HCT116 (cell line): ENCODE measurements at regions not wholly inside any gene's neighbourhood (a gene's known extent, or its start where the extent isn't known, plus 50 kb on each side); places are given as distances from the start of the nearest gene placed in this dataset.

ENCODE experiments used
- ATAC-seq: fragments of 200-7000 bp; cut with Tn5 transposase; 2 replicates; pipeline ENCODE4 v1.9.1; 2020; ENCODE audit warnings: mild to moderate bottlenecking, moderate library complexity
- BruUV-seq: library from RNA; stranded (reverse); fragments of 400-500 nt; replicated peaks from 2 replicates; lab custom pipeline; 2021; lab: Mats Ljungman, UMichigan
- CTCF ChIA-PET: fragments of 300-600 bp; sonication (Branson Sonifier 250); formaldehyde crosslinking; loops from one replicate; lab custom pipeline; 2021; ENCODE audit warnings: antibody characterized with exemption; lab: Charles Lee
- POLR2A ChIA-PET: fragments of 300-600, 350-600 bp; sonication (Branson Sonifier 250); formaldehyde crosslinking; loops from one replicate; lab custom pipeline; 2021; ENCODE audit warnings: antibody characterized with exemption; lab: Charles Lee
- RAD21 ChIA-PET, 2 experiments: fragments of 300-600 bp; sonication (Branson Sonifier 250); formaldehyde crosslinking; loops; one replicate each; lab custom pipeline; 2023; ENCODE audit warnings: low total read pairs in 2 of 2; ENCODE audit not compliant: uncharacterized antibody in 2 of 2, unreplicated experiment in 2 of 2, low non-redundant PET in 1 of 2; lab: Charles Lee
- DNase-seq: peaks from one replicate; pipeline ENCODE4 v3.0.0-alpha.2; 2010; ENCODE audit warnings: low read depth, low spot score
- H2AFZ ChIP-seq: fragments of 200-600 bp; shearing (Covaris generic), sonication (generic); 2 replicates; pipeline ENCODE4 v1.6.1; 2017; ENCODE audit warnings: low read depth, mixed run types, mixed read lengths, antibody characterized with exemption, low read length; ENCODE audit not compliant: poor library complexity, severe bottlenecking
- H3K27ac ChIP-seq: 2 replicates; pipeline ENCODE4 v1.5.1; 2012; ENCODE audit warnings: low read depth, low read length
- H3K27me3 ChIP-seq: fragments of 200-600 bp; sonication (generic); 2 replicates; pipeline ENCODE4 v1.6.1; 2016; ENCODE audit warnings: mixed run types, low read length, mixed read lengths; ENCODE audit not compliant: insufficient read depth
- H3K36me3 ChIP-seq, 2 experiments: fragments of 200-500 bp in 1 of 2; fragments of 200-600 bp in 1 of 2; sonication (Bioruptor generic) in 1 of 2; sonication (generic) in 1 of 2; 2 replicates each; pipeline versions ENCODE4 v1.5.1 to v1.6.1; 2014 to 2016; ENCODE audit warnings: low read length in 2 of 2, inconsistent platforms in 1 of 2, mixed read lengths in 1 of 2, mixed run types in 1 of 2; ENCODE audit not compliant: insufficient read depth in 2 of 2, control insufficient read depth in 1 of 2
- H3K4me1 ChIP-seq, 2 experiments: fragments of 200-600 bp in 1 of 2; sonication (generic) in 1 of 2; 2 replicates each; pipeline versions ENCODE4 v1.5.1 to v1.6.1; 2012 to 2017; ENCODE audit warnings: low read length in 2 of 2, inconsistent platforms in 1 of 2, mild to moderate bottlenecking in 1 of 2, mixed read lengths in 1 of 2, mixed run types in 1 of 2, moderate library complexity in 1 of 2; ENCODE audit not compliant: insufficient read depth in 2 of 2, control insufficient read depth in 1 of 2
- H3K4me2 ChIP-seq: fragments of 200-600 bp; sonication (generic); 2 replicates; pipeline ENCODE4 v1.6.1; 2017; ENCODE audit warnings: mixed run types, low read length, mixed read lengths
- H3K4me3 ChIP-seq, 2 experiments: fragments of 200-600 bp in 1 of 2; sonication (generic) in 1 of 2; replicated peaks in 1 of 2; 2 replicates each; pipeline ENCODE4 v1.5.1; 2011 to 2016; ENCODE audit warnings: low read length in 2 of 2, control low read depth in 1 of 2, low read depth in 1 of 2, mild to moderate bottlenecking in 1 of 2, mixed read lengths in 1 of 2, mixed run types in 1 of 2
- H3K79me2 ChIP-seq: fragments of 200-600 bp; sonication (generic); 2 replicates; pipeline ENCODE4 v1.6.1; 2017; ENCODE audit warnings: mild to moderate bottlenecking, mixed run types, low read length, moderate library complexity, mixed read lengths; ENCODE audit not compliant: insufficient read depth
- H3K9ac ChIP-seq: fragments of 200-600 bp; sonication (generic); 2 replicates; pipeline ENCODE4 v1.6.1; 2016; ENCODE audit warnings: low read length, mixed read lengths
- H3K9me2 ChIP-seq: fragments of 200-600 bp; sonication (generic), shearing (Covaris generic); 2 replicates; pipeline ENCODE4 v1.6.1; 2017; ENCODE audit warnings: mixed run types, mild to moderate bottlenecking, moderate library complexity; ENCODE audit not compliant: insufficient read depth
- H3K9me3 ChIP-seq, 2 experiments: fragments of 200-500 bp in 1 of 2; fragments of 200-600 bp in 1 of 2; sonication (Bioruptor generic) in 1 of 2; sonication (generic) in 1 of 2; 2 replicates each; pipeline ENCODE4 v1.6.1; 2014 to 2017; ENCODE audit warnings: low read length in 2 of 2, mixed read lengths in 2 of 2, inconsistent platforms in 1 of 2, low read depth in 1 of 2, mild to moderate bottlenecking in 1 of 2, mixed run types in 1 of 2, moderate library complexity in 1 of 2; ENCODE audit not compliant: control insufficient read depth in 1 of 2, insufficient read depth in 1 of 2
- H4K20me1 ChIP-seq: fragments of 200-600 bp; sonication (generic), shearing (Covaris generic); 2 replicates; pipeline ENCODE4 v1.6.1; 2017; ENCODE audit warnings: mixed run types, mild to moderate bottlenecking, moderate library complexity; ENCODE audit not compliant: insufficient read depth
- ATF3 ChIP-seq: IDR thresholded peaks from 2 replicates; pipeline ENCODE4 v1.6.1; 2012
- CEBPB ChIP-seq: IDR thresholded peaks from 2 replicates; pipeline ENCODE4 v1.6.1; 2012; ENCODE audit warnings: low read depth
- EGR1 ChIP-seq: IDR thresholded peaks from 2 replicates; pipeline ENCODE4 v1.6.1; 2012; ENCODE audit warnings: low read depth
- ELF1 ChIP-seq: IDR thresholded peaks from 2 replicates; pipeline ENCODE4 v1.6.1; 2012; ENCODE audit warnings: low read depth, borderline replicate concordance
- EZH2 ChIP-seq: fragments of 200-600 bp; sonication (generic); IDR thresholded peaks from 2 replicates; pipeline ENCODE4 v1.6.1; 2017; ENCODE audit warnings: antibody characterized with exemption, mixed run types
- FOSL1 ChIP-seq: IDR thresholded peaks from 2 replicates; pipeline ENCODE4 v1.6.1; 2012; ENCODE audit warnings: low read depth
- JUND ChIP-seq: IDR thresholded peaks from 2 replicates; pipeline ENCODE4 v1.6.1; 2012
- POLR2A ChIP-seq: IDR thresholded peaks from 2 replicates; pipeline ENCODE4 v1.7.0; 2011; ENCODE audit warnings: borderline replicate concordance; ENCODE audit not compliant: insufficient read depth, insufficient read length; ENCODE audit errors: extremely low read depth
- POLR2AphosphoS5 ChIP-seq: IDR thresholded peaks from 2 replicates; pipeline ENCODE4 v1.6.1; 2011; ENCODE audit warnings: mild to moderate bottlenecking, low read depth, low read length, moderate library complexity
- SIN3A ChIP-seq: IDR thresholded peaks from 2 replicates; pipeline ENCODE4 v1.6.1; 2012; ENCODE audit warnings: low read depth
- SP1 ChIP-seq: IDR thresholded peaks from 2 replicates; pipeline ENCODE4 v1.6.1; 2012; ENCODE audit warnings: low read depth
- SRF ChIP-seq: IDR thresholded peaks from 2 replicates; pipeline ENCODE4 v1.6.1; 2012; ENCODE audit warnings: low read depth
- YY1 ChIP-seq: IDR thresholded peaks from 2 replicates; pipeline ENCODE4 v1.6.1; 2011; ENCODE audit warnings: low read length, low read depth, moderate library complexity, mild to moderate bottlenecking; ENCODE audit not compliant: insufficient replicate concordance; ENCODE audit errors: extremely low read depth
- intact Hi-C: fragments of 100-400 bp; cut with micrococcal nuclease; formaldehyde crosslinking; loops from 2 replicates; pipeline ENCODE4 v1.10.0; 2022
- TF ChIP-seq, protein P1 (sequence below): IDR thresholded peaks from 2 replicates; pipeline ENCODE4 v1.6.1; 2012
- TF ChIP-seq, protein P2 (sequence below): IDR thresholded peaks from 2 replicates; pipeline ENCODE4 v1.6.1; 2011; ENCODE audit warnings: mild to moderate bottlenecking, low read length, moderate library complexity; ENCODE audit not compliant: insufficient replicate concordance; ENCODE audit errors: extremely low read depth

GRCh38 chr12:66733321-66733720 is 54.4 kb upstream of the GRIP1 start:
- Histone ChIP-seq H3K79me2 (no peaks in the 10 kb centered on the region), H4K20me1 (no peaks in the 10 kb centered on the region), H3K4me2 (no peak overlapping the region), H3K9ac (no peak overlapping the region), H3K27me3 (peaks cover 13% of the 10 kb centered on the region; the same call in 1 of the 2 replicates), H3K9me3 (no peaks in the 10 kb centered on the region), H3K4me1 (no peaks in the 10 kb centered on the region), H3K27ac (no peak overlapping the region), H3K4me3 (no peak overlapping the region), H3K9me2 (no peaks in the 10 kb centered on the region), H2AFZ (no peak overlapping the region), H3K36me3 (no peaks in the 10 kb centered on the region)
- CTCF ChIA-PET = no interaction called here
- intact Hi-C loops = no loop called here
- POLR2A ChIA-PET = no interaction called here
- DNase-seq (no peak), ATAC-seq (no peak)
- RAD21 ChIA-PET = no interaction called here
- no TSS peak for BruUV-seq
- TF ChIP-seq JUND (no peak), CEBPB (no peak), POLR2A (no peak), EZH2 (no peak), YY1 (no peak), SIN3A (no peak), FOSL1 (no peak), POLR2AphosphoS5 (no peak), EGR1 (no peak), SRF (no peak), ATF3 (no peak), ELF1 (no peak), SP1 (no peak)
- TF ChIP-seq, protein P1, sequence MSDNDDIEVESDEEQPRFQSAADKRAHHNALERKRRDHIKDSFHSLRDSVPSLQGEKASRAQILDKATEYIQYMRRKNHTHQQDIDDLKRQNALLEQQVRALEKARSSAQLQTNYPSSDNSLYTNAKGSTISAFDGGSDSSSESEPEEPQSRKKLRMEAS = no peak
- TF ChIP-seq, protein P2, sequence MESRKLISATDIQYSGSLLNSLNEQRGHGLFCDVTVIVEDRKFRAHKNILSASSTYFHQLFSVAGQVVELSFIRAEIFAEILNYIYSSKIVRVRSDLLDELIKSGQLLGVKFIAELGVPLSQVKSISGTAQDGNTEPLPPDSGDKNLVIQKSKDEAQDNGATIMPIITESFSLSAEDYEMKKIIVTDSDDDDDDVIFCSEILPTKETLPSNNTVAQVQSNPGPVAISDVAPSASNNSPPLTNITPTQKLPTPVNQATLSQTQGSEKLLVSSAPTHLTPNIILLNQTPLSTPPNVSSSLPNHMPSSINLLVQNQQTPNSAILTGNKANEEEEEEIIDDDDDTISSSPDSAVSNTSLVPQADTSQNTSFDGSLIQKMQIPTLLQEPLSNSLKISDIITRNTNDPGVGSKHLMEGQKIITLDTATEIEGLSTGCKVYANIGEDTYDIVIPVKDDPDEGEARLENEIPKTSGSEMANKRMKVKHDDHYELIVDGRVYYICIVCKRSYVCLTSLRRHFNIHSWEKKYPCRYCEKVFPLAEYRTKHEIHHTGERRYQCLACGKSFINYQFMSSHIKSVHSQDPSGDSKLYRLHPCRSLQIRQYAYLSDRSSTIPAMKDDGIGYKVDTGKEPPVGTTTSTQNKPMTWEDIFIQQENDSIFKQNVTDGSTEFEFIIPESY = no peak
